ENCODE measurements at regions not wholly inside any gene's neighbourhood (a gene's known extent, or its start where the extent isn't known, plus 50 kb on each side); places are given as distances from the start of the nearest gene placed in this dataset.
"Not testable (repeated sequence)": the region's sequence is repeated elsewhere in the genome, so short reads cannot be mapped to it uniquely, and the experiment has no call there.

DNA sequence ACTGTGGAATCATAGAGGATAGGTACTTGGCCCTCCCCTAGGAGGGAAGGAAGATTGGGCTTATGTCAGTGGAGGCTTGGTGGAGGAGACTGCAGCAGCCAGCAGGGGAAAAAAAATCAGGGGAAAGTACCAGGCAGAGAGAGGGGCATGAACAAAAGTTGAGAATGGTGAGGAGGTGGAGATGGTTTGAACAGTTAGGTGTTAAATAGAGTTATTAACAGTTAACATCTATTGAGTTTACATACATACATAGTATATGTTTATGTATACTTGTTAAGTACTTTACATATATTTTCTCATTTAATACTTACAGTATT lies 136.5 kb upstream of the HNRNPU start (continued):
- peak; percentile 53; the same call in 1 of the 2 replicates for TF ChIP-seq PRDM1 (tag by site-specific recombination; IDR thresholded peaks at IDR 0.05)
- no peak for TF ChIP-seq ZNF76 (tag by site-specific recombination; IDR thresholded peaks at IDR 0.05; ENCODE audit: borderline replicate concordance, low read depth)
- TF ChIP-seq ZNF623 (tag by site-specific recombination; IDR thresholded peaks at IDR 0.05) = no peak
- TF ChIP-seq MEIS1 (CRISPR knock-in tag; IDR thresholded peaks at IDR 0.05; ENCODE audit: borderline replicate concordance) = no peak
- no peak for TF ChIP-seq ZFP41 (tag by site-specific recombination; IDR thresholded peaks at IDR 0.05; ENCODE audit: borderline replicate concordance)
- TF ChIP-seq ZNF837 (tag by site-specific recombination; IDR thresholded peaks at IDR 0.05) = no peak
- no peak for TF ChIP-seq ZNF549 (tag by site-specific recombination; IDR thresholded peaks at IDR 0.05)
- TF ChIP-seq ZNF341 (tag by site-specific recombination; IDR thresholded peaks at IDR 0.05; ENCODE audit: low read depth) = no peak

DNA sequence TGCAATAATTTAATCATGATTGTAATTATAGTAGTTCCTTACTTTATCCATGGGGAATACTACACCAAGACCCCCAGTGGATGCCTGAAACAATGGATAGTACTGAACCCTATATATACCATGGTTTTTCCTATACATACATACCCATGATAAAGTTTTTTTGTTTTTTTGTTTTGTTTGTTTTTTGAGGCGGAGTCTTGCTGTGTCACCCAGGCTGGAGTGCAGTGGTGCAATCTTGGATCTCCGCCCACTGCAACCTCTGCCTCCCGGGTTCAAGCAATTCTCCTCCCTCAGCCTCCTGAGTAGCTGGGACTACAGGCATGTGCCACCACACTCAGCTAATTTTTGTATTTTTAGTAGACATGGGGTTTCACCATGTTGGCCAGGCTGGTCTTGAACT lies 135.3 kb upstream of the HNRNPU start:
- H3K27ac ChIP-seq (ENCODE audit: extremely low read depth, low read depth, low read length); H3K9me3 ChIP-seq (ENCODE audit: control insufficient read depth, insufficient read depth, low read depth, low read length); H3K4me3 ChIP-seq (ENCODE audit: low read depth, low read length); H3K36me3 ChIP-seq (ENCODE audit: control insufficient read depth in 2 of 2, insufficient read depth in 1 of 2, low read length in 2 of 2); POLR2A ChIA-PET; H3K4me1 ChIP-seq (ENCODE audit: control insufficient read depth, insufficient read depth, low read length): not testable (repeated sequence)
- CTCF ChIA-PET = interaction anchor here (0.6 to 0.7 kb wide), 3 partner anchors 25 to 156 kb away, joined by 3 read pairs; no protein-coding TSS in a partner anchor
- peak; percentile 11; the same call in 1 of the 2 replicates for TF ChIP-seq ZNF664 (tag by site-specific recombination; IDR thresholded peaks at IDR 0.05)

DNA sequence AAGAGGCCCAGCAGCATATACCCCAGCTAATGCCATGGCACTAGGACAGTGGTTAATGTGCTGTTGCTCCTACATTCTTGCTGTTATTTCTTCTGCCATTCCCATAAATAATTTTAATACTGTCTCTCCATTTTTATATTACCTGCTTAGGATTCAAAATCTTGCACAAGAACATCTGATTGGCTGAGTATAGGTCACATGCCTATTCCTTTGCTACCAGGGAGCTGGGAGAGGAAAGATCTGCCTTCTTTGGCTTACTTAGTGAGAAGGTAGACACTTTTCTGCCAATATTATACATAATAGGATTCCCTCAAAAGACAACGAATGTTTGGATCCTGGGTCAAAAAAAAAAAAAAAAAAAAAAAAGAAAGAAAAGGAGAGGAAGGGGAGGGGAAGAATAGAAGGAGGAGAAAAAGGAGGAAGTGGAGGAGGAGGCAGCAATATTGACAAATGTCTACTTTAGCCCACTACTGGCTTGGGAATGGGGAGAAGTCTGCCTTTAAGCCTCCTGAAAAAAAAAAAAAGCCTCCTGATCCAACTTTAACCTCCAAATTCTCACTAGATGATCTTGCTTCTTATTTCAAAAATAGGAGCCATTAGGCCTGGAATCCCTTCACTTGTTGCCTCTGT lies 134.5 kb upstream of the HNRNPU start:
- Histone ChIP-seq H3K36me3 (ENCODE audit: control insufficient read depth in 2 of 2, insufficient read depth in 1 of 2, low read length in 2 of 2) (no peaks in the 10 kb centered on the region), H3K27ac (ENCODE audit: extremely low read depth, low read depth, low read length) (no peak overlapping the region), H3K4me3 (ENCODE audit: low read depth, low read length) (no peak overlapping the region), H3K9me3 (ENCODE audit: control insufficient read depth, insufficient read depth, low read depth, low read length) (no peaks in the 10 kb centered on the region), H3K4me1 (ENCODE audit: control insufficient read depth, insufficient read depth, low read length) (no peaks in the 10 kb centered on the region)
- CTCF ChIA-PET = interaction anchor here (0.6 to 0.7 kb wide), 3 partner anchors 26 to 548 kb away, joined by 3 read pairs; no protein-coding TSS in a partner anchor
- POLR2A ChIA-PET = no interaction called here
- TF ChIP-seq ZBTB17 (tag by site-specific recombination; IDR thresholded peaks at IDR 0.05) = no peak
- TF ChIP-seq ZNF146 (tag by site-specific recombination; IDR thresholded peaks at IDR 0.05) = 0 out of 2 replicates have a peak, but pooled peaks have one; percentile 21
- TF ChIP-seq, protein P1, sequence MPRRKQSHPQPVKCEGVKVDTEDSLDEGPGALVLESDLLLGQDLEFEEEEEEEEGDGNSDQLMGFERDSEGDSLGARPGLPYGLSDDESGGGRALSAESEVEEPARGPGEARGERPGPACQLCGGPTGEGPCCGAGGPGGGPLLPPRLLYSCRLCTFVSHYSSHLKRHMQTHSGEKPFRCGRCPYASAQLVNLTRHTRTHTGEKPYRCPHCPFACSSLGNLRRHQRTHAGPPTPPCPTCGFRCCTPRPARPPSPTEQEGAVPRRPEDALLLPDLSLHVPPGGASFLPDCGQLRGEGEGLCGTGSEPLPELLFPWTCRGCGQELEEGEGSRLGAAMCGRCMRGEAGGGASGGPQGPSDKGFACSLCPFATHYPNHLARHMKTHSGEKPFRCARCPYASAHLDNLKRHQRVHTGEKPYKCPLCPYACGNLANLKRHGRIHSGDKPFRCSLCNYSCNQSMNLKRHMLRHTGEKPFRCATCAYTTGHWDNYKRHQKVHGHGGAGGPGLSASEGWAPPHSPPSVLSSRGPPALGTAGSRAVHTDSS (tag by site-specific recombination; IDR thresholded peaks at IDR 0.05) = no peak

DNA sequence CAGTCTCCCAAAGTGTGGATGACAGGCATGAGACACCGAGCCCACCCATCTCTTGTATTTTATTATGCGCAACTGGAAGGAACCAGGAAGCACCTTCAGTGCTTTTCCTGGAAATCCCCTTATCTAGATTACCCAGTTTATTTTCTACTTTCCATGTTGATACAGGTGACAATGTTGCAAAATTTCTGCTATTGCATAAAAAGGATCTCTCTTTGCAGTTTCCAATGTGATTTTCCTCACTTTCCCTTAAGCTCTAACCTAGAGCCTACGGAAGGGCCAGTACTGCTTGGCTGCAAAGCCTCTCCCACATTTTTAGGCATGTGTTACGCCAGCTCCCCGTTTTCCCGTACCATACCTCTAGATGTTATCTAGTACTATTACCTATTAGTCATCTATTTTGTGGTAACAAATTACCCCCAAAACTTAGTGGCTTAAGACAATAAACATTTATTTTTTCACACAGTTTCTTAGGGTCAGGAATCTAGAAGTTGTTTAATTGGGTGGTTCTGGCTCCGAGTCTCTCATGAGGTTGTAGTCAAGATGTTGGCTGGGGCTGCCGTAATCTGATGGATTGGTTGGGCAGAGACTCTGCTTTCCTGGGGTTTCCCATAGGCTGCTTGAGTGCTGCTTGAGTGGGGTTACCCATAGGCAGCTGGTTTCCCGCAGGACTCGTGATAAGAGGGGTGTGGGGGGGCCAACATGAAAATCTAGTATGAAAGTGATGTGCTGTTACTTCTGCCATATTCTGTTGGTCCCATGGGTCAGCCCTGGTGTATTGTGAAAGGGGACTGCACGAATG lies 131.5 kb upstream of the HNRNPU start:
- H3K4me1 ChIP-seq (ENCODE audit: control insufficient read depth, insufficient read depth, low read length) = no peaks in the 10 kb centered on the region
- H3K36me3 ChIP-seq (ENCODE audit: control insufficient read depth in 2 of 2, insufficient read depth in 1 of 2, low read length in 2 of 2) = no peaks in the 10 kb centered on the region
- POLR2A ChIA-PET = no interaction called here
- CTCF ChIA-PET = interaction anchor here (0.5 to 0.6 kb wide), 2 partner anchors 257 to 392 kb away, joined by 3 to 4 read pairs; no protein-coding TSS in a partner anchor
- H3K27ac ChIP-seq (ENCODE audit: extremely low read depth, low read depth, low read length) = no peak overlapping the region
- TF ChIP-seq ZFHX2 (tag by site-specific recombination; conservative IDR thresholded peaks at IDR 0.05) (no peak), ZNF114 (tag by site-specific recombination; IDR thresholded peaks at IDR 0.05) (no peak), ZNF777 (tag by site-specific recombination; IDR thresholded peaks at IDR 0.05; ENCODE audit: borderline replicate concordance) (no peak), ZFP69B (tag by site-specific recombination; IDR thresholded peaks at IDR 0.05) (no peak)
- TF ChIP-seq, protein P2, sequence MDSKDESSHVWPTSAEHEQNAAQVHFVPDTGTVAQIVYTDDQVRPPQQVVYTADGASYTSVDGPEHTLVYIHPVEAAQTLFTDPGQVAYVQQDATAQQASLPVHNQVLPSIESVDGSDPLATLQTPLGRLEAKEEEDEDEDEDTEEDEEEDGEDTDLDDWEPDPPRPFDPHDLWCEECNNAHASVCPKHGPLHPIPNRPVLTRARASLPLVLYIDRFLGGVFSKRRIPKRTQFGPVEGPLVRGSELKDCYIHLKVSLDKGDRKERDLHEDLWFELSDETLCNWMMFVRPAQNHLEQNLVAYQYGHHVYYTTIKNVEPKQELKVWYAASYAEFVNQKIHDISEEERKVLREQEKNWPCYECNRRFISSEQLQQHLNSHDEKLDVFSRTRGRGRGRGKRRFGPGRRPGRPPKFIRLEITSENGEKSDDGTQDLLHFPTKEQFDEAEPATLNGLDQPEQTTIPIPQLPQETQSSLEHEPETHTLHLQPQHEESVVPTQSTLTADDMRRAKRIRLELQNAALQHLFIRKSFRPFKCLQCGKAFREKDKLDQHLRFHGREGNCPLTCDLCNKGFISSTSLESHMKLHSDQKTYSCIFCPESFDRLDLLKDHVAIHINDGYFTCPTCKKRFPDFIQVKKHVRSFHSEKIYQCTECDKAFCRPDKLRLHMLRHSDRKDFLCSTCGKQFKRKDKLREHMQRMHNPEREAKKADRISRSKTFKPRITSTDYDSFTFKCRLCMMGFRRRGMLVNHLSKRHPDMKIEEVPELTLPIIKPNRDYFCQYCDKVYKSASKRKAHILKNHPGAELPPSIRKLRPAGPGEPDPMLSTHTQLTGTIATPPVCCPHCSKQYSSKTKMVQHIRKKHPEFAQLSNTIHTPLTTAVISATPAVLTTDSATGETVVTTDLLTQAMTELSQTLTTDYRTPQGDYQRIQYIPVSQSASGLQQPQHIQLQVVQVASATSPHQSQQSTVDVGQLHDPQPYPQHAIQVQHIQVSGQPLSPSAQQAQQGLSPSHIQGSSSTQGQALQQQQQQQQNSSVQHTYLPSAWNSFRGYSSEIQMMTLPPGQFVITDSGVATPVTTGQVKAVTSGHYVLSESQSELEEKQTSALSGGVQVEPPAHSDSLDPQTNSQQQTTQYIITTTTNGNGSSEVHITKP (tag by site-specific recombination; IDR thresholded peaks at IDR 0.05) = no peak
- no peak overlapping the region for H3K4me3 ChIP-seq (ENCODE audit: low read depth, low read length)
- no peaks in the 10 kb centered on the region for H3K9me3 ChIP-seq (ENCODE audit: control insufficient read depth, insufficient read depth, low read depth, low read length)

Data from HEK293 (cell line).